ENCODE measurements at regions not wholly inside any gene's neighbourhood (a gene's known extent, or its start where the extent isn't known, plus 50 kb on each side); places are given as distances from the start of the nearest gene placed in this dataset.

GRCh38 chr3:150251187-150252062, 156.7 kb upstream of the TSC22D2 start:
- ChIA-PET POLR2A (ENCODE audit: unreplicated experiment) (no interaction called here), CTCF (no interaction called here)
- peak; percentile 79 for ATAC-seq
- Histone ChIP-seq H3F3A (ENCODE audit: low read length, unreplicated experiment) (no peaks in the 10 kb centered on the region), H3K9me3 (ENCODE audit: low read length) (no peaks in the 10 kb centered on the region), H3K27ac (ENCODE audit: low read length) (no peak overlapping the region), H4K20me1 (ENCODE audit: low read length) (no peaks in the 10 kb centered on the region), H3K4me3 (ENCODE audit: low read length) (no peak overlapping the region), H3K9ac (ENCODE audit: low read length) (no peak overlapping the region), H2AFZ (ENCODE audit: low read length) (no peak overlapping the region), H3K4me2 (ENCODE audit: low read length) (0 out of 2 replicates have a peak overlapping the region, but pooled peaks have one; percentile 24), H3K36me3 (ENCODE audit: low read depth, low read length) (no peaks in the 10 kb centered on the region), H3K79me2 (ENCODE audit: low read length) (no peaks in the 10 kb centered on the region), H3K27me3 (ENCODE audit: low read length) (no peaks in the 10 kb centered on the region), H3K4me1 (ENCODE audit: insufficient read depth, low read length) (peaks cover 40% of the 10 kb centered on the region), H3K9me2 (replicated peaks; ENCODE audit: low read length) (no peaks in the 10 kb centered on the region)
- peak; percentile 54 for DNase-seq
- intact Hi-C loops (cut with micrococcal nuclease): no loop called here
- TF ChIP-seq EZH2phosphoT487 (IDR thresholded peaks at IDR 0.05; ENCODE audit: borderline replicate concordance, low read length) (no peak), EZH2 (IDR thresholded peaks at IDR 0.05; ENCODE audit: low read length, unreplicated experiment) (no peak), CTCF (conservative IDR thresholded peaks at IDR 0.05; ENCODE audit: low read depth, low read length) (no peak)
- no TSS peak for BruUV-seq (replicated peaks)

DNA sequence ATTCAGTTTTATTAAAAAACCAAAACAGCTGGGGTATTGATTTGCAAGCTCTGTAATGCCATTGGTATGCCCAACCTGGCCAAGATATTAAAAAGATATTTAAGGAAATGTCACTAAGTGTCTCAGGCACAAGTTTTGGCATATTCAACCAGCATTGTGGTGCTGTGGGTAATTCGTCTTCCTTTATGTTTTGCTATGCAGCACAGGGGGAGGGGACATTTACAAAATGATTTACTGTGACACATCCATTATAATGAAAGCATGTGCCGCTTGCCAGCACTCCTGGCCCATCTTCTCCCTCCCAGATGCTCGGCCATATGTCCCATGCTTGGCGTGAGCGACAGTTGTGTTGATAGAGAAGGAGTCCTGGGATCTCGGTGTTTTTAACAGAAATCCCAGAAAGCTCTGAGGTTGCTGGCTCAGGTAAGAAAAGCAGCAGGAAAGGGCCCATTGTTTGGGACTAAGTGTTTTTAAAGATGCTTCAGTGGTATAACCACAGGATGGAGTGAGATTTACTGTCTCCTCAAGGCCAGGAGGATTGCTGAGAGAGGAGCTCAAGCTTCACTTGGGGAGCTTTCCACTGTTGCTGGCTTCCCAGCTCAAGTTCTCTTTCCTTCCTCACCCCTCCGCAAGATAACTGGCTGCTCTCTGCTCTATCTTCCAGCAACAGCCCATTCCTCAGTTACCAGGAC, 158.2 kb upstream of the TSC22D2 start:
- H3K9me2 ChIP-seq (replicated peaks; ENCODE audit: low read length): no peaks in the 10 kb centered on the region
- H2AFZ ChIP-seq (ENCODE audit: low read length): no peak overlapping the region
- no peak overlapping the region for H3K9ac ChIP-seq (ENCODE audit: low read length)
- no TSS peak for BruUV-seq (replicated peaks)
- POLR2A ChIA-PET (ENCODE audit: unreplicated experiment): interaction anchor here (0.7 kb wide), 1 partner anchor 243 kb away, joined by 3 read pairs; no protein-coding TSS in a partner anchor
- peaks cover 40% of the 10 kb centered on the region for H3K4me1 ChIP-seq (ENCODE audit: insufficient read depth, low read length)
- no peaks in the 10 kb centered on the region for H3F3A ChIP-seq (ENCODE audit: low read length, unreplicated experiment)
- DNase-seq (no peak), ATAC-seq (no peak)
- H3K27ac ChIP-seq (ENCODE audit: low read length): no peak overlapping the region
- H4K20me1 ChIP-seq (ENCODE audit: low read length): no peaks in the 10 kb centered on the region
- no peaks in the 10 kb centered on the region for H3K9me3 ChIP-seq (ENCODE audit: low read length)
- H3K27me3 ChIP-seq (ENCODE audit: low read length): no peaks in the 10 kb centered on the region
- no peak overlapping the region for H3K4me2 ChIP-seq (ENCODE audit: low read length)
- H3K79me2 ChIP-seq (ENCODE audit: low read length): no peaks in the 10 kb centered on the region
- no peak for TF ChIP-seq EZH2phosphoT487 (IDR thresholded peaks at IDR 0.05; ENCODE audit: borderline replicate concordance, low read length)
- no peak for TF ChIP-seq EZH2 (IDR thresholded peaks at IDR 0.05; ENCODE audit: low read length, unreplicated experiment)
- no peak for TF ChIP-seq CTCF (conservative IDR thresholded peaks at IDR 0.05; ENCODE audit: low read depth, low read length)
- no peak overlapping the region for H3K4me3 ChIP-seq (ENCODE audit: low read length)
- intact Hi-C loops (cut with micrococcal nuclease): no loop called here
- H3K36me3 ChIP-seq (ENCODE audit: low read depth, low read length): no peaks in the 10 kb centered on the region
- CTCF ChIA-PET: no interaction called here
